Stimulated activated CD4-positive, alpha-beta T cell treated with anti-CD3 and anti-CD28 coated beads, Interleukin-4, amount 100 ng/mL, for 4 hours (primary cell): ENCODE measurements at regions not wholly inside any gene's neighbourhood (a gene's known extent, or its start where the extent isn't known, plus 50 kb on each side); places are given as distances from the start of the nearest gene placed in this dataset.
A peak's percentile ranks its signal among the peaks of the same experiment; 100 is the strongest.

Experiments used
- DNase-seq, 2 experiments: peaks; one replicate each; pipeline ENCODE4 v3.0.0-alpha.2; 2020

DNA sequence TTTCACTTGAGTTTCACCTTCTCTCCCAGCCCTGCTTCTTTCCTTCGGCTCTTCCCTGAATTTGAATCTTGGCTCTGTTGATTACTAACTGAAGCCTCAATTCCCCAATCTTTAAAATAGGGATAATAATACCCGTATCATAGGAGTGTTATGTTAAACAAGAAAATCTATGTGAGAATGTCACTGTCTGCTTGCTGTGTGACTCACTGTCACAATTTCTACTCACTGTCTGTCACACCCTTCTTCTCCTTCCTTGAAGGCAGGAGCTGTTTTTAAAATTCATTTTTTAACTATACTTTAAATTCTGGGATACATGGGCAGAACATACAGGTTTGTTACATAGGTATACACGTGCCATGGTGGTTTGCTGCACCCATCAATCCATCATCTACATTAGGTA, 141.6 kb upstream of the CXCR4 start:
- DNase-seq, result no peak

DNA sequence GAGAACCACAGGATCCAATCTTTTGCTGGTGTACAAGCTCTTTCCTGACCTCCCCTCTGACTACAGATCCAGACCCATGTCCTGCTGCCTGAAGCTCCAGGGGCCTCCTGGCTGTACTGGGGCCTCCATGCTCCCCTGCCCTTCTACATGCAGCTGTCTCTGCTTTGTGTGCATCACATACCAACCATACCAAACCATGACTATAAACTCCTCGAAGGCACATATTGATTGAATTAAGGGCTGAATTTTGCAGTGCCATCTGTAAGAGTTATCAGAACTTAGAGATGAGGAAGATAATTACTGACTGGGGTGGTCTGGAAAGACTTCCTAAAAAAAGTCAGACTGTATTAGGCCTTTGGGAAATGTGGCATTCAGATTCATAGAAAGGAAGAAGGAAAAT, 139.9 kb upstream of the CXCR4 start:
- no peak for DNase-seq

DNA sequence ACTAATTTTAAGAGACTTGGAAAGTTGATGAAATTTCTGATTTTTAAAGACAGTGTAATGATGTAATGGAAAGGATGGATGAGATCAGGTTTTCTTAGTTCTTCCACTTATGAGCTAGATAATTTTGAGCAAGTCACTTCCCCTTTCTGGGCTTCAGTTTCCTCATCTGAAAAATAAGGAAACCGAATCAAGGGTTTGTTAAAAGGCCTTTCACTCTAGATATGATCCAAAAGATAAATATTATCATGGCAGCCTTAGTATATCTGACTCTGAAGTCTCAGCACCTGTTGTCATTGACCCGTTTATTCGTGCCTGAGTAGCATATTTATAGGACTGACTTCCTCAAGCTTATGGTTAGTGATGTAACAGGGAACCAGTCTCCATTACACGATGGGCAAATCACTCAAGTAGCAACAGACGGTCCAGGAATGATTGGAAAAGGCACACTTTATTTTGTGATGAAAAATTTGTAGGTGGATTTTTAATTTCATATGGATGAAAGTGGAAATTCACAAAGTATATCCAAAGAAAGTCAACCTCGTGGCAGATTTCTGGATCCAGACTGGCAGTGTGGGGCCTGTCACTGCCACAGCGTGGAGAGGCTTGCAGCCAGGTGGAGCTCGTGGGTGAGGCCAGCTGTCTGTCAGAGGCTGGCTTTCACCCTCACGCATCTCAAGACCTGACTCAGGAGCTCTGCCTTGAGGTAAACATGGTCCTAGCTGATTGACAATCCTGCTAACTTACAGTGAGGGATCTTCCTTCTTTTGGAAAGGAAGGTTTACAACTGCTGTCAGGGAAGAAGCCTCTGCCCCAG, 137.9 kb upstream of the CXCR4 start:
- peak in 1 of 2 experiments; percentile 15 for DNase-seq

DNA sequence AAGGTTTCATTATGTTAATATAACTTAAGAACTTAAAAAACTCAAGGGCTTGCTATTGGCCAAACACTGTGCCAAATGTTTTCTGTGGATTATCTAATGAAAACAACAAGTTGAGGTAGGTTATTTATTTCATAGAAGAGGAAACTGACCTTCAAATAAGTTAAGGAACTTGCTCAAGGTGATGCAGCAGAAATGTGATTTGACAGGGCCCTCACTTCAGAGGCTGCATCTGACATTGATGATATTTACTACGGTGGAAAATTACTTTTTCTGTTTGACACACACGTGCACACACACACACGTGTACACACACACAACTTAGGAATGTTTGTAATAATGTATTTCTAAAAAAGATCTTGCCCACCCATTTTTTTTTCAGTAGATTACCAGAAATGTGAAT, 137.2 kb upstream of the CXCR4 start:
- DNase-seq, result no peak

DNA sequence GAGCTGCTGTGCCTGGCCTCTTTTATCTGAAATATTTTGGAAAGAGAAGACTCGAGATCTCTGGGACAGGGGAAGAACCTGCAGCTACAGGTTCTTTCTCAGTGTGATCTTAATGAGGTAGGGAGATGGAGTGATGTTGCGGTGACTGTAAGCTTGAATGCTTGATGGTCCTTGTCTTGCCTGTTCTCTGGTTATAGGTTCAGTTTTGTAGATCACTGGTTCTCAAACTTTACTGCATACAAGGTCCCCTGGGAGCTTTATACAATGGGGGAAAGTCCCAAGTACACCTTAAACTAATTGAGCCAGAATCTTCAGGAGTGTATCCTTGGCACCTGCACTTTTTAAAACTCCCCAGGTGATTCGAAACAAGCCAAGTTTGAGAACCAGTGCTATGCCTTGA, 136.7 kb upstream of the CXCR4 start:
- no peak for DNase-seq

DNA sequence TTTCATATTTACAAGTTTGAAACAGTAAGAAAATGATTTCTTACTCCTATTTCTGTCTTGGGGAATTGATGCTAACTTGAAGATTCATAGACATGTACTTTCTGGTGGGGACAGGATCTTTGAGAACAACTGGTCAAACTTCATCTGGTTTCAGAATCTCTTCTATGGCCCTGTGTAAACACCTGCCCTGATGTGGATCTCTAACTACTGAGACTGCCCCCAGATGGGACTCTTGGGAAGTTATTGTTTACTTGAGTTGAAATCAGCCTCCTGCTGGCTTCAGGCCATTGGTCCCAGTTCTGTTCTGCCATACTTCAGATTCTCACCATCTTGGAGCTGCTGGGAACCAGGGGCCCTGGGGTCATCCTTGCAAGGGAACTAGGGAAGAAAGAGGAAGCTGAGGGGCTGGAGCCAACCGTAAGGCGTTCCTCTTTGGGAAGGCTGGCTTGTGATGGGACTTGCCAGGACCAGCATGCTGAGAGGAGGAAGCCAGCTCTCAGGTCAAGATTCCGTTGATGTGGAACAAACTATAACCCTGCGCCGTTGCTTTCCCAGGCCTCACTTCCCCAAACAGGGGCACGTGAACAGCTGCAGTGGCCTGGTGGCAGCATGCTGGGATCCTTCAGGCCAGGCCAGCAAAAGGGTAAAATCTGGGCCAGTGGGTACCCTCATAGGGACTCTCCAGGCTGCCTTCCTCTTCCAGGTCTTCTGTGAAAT, 135.5 kb upstream of the CXCR4 start:
- no peak for DNase-seq

DNA sequence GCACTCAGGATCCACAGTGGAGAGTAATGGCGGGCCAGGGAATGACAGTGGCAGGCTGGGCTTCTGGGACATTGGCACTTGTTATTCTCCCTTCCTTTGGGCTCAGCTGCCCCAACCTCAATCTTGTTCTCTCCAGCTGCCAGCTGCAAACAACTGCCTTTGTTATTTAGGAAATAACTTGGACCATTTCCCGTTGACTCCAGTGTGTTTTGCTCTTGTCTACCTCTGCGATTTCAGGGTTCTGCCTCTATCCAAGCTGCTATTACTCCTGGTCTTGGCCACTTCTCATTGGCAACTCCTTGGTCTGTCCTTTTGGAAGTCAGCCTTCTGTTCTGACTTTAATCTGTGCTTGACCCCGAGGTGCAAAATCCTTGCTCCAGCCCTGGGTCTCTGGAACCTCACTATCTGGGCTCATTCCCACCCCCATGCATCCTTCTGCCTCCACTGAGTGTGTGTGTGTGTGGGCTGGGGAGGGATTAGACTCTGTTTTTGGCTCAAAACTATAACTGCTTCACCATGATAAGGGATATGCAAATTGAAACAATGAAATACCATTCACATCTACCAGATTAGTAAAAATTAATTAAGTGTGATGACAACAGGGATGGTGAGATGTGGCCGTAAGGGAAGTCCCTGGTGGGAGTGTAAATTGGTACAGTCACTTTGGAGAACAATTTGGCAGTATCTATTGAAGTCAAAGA, 134.1 kb upstream of the CXCR4 start:
- no peak for DNase-seq

DNA sequence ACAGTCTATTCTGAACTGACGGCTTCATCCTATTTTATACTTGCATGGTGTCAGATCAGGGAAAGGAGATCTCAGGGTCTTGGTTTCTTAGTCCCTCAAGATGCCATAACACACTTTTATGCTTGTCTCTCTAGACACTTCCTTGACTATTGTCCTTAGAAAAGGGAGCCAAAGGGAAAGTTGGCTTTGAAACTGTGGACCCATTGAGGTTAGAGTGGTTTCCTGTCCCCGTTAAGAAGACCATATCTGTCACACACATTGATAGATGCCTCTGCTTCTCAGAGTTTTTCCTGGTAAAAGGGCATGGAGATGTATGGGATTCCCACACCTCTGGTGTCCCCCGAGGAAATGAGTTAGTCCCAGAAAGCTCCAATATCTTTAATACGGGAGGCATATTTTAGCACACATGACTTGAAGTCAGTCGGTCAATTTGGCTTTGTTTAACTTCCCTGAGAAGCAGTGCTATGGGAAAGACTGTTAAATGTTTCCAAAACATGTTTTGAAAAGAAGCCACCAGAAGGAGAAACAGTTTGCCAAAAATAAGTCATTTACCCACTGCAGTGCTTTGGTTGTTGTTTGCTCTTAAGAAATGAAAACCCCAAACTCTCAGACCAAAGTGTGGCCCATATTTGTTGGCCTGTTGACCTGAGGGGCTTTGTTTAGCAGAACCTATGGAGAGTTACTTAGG, 133.4 kb upstream of the CXCR4 start:
- DNase-seq, result no peak

DNA sequence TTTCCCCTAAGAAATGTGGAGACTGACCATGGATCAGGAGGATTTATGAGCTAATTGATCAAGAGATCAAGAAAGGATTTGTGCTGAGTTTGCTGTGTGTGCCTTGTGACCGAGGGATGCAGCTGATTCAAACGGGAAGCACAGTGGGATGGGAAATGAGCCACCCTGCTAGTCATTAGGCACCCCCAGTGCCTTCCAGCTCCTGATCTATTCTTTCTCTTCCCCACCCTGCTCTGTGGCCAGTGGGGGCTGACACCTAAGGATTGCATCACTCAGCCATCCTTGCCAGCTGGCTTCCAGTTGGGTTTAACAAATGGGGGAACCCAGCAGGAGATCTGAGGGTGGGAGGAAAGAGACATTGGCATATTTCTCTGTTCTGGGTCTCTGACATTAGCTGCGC, 132.2 kb upstream of the CXCR4 start:
- DNase-seq, result no peak

DNA sequence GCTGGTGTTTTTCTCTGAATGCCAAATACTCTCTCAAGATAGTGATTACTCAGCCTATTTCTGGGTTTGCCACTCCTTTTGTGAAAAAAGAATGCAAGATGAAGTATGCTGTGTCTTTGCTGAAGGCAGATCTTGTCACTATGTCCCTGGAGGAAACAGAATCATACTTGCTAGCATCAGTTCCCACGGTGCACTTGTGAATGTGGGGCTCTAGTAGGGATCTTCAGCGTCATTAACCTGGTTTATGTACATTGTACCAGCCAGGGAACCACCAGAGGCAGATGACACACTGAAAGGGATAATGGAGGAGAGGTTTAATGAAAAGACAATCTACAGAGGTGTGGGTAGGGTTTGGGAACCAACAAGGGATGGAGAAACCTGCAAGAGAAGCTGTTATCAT, 131.0 kb upstream of the CXCR4 start:
- DNase-seq, result no peak

DNA sequence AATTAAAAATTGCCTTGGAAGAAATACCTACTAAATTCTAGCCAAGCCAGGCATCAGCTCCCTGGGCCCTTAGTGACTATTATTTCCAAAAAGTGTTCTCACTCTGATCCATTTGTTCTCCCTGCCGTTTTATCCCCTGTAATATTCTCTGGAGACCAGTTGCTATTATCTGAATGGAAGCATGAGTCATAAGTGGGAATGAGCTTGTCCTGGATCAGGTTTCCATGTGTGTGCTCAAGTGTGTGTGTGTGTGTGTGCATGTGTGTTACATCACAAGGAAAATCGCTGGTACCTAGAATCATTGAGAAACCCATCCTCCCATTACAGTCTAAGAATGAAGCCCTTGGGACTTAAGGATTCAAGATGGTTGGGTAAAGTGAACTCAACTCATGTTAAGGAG, 130.3 kb upstream of the CXCR4 start:
- no peak for DNase-seq

DNA sequence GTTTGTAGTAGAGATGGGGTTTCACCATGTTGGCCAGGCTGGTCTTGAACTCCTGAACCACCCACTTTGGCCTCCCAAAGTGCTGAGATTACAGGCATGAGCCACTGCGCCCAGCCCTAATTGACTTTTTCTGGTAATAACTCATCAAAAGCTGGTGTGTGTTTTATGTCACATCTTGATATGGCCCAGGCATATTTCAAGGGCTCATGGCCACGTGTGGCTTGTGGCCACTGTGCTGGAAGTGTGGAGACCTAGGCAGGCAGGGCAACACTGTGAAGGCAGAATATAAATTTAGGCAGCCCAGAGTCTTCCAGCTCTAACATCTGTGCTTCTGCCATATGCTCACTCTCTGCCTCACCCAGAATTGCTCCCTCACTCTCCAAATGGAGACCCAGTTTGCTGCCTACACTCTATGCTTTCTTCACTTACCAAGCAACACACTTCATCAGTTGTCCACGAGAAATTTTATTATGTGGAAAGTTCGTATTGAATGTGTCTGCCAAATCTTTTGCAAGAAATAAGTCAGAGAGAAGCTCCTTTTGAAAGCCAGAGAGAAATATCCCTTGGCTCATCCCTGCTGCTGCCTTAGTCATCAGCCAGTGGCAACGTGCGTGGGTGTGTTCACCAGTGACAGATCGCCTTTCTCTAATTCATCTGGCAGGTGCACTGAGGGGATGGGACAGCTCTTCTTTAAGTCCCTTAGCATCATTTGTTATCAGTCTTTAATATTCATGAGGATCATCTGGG, 129.4 kb upstream of the CXCR4 start:
- peak in 1 of 2 experiments; percentile 44 for DNase-seq

DNA sequence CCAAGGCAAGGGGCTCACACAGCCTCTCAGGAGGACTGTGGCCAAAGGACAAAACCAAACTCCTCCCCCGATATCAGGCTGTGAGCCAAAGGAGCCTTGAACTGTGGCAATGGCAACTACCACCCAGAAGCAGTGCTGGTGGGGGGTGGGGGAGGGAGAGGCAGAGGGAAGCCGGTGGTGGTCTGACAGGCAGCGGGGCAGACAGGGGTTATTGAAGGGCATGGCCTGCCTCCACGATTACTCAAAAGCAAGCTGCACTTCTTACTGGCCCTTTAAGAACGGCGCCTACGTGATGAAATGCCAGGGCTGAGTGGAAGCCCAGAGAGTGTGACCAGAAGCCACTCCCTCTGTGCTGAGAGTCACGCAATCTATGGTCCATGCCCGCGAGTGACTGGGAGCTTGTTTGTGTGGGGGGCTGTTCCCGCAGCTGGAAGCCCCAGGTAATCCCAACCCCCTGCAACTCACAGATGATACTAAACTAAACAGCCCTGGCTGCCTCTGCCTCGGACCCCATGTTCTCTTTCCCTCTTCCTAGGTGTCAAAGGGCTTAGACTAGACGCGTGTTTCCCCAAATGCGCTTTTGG, 128.2 kb upstream of the CXCR4 start:
- DNase-seq, result no peak

DNA sequence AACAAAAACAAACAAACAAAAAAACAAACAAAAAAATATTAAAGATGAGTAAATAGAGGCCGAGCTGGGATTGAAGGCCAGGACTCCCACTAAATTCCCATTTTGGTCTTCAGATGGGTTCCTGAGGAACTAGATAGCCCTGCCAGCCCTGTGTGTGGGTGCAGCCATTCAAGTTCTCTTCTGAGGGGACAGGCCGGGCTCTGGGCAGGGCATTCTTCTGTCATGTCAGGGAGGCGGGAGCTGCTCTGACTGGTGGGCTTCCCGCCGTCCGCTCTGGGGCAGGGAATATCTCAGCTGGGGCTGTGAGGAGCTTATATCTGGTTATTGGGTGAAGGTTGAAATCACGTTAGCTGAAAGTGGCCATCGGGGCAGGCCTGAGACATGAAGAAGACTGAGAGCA, 127.3 kb upstream of the CXCR4 start:
- DNase-seq, result no peak

DNA sequence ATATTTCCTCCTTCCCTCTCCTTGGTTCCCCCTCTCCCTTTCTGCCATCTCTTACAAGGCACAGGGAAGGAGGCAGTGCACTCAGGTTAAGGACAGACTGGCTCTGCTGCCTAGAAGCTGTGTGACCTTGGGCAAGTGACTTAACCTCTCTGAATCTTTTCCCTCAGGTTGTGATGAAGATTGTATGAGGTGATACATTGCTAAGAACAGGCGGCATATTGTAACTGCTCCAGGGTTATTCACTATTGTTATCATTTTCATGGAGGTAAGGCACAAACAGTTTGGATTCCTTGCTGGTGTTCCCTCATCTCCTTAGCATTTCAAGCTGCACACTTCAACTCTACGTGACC, 126.6 kb upstream of the CXCR4 start:
- no peak for DNase-seq

DNA sequence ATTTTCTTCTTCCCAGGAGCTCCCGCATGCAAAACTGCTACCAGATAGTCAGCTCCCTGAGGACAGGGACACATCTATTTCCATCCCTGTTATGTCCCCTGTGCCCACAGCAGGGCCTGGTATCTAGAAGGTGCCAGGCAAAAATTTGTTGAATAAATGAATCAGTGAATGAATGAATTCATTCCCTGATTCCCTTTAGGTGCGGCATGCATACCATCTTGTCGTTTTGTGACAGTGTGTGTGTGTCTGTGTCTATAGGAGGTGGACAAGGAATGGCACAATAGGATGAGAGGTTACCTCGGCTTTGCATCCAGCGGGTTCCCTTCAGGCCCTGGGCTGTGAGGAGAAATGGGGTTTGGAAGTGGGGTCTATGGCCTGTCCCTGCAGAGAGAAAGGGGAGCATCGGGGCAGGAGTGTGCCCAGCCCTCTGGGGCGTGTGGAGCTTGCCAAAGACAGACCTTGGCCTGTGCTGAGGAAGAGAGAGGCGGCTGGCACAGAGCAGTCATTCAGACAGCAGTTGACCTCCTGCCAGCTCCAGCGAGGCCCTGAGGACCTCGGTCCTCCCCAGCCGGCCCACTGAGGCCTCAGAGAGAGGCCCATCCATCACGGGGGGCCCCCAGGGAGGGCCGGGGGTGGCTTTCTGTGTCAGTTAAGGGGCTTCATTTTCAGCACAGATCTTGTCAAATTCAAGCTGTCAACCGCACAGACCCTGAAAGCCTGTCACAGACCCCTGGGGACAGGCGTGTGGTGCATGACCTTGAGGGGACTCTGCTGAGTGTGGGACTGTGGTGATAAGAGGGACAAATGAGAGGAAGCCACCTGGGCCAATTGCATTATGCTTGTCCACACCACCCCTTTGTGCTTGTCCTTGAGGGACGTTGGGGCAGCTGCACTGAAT, 125.9 kb upstream of the CXCR4 start:
- no peak for DNase-seq

DNA sequence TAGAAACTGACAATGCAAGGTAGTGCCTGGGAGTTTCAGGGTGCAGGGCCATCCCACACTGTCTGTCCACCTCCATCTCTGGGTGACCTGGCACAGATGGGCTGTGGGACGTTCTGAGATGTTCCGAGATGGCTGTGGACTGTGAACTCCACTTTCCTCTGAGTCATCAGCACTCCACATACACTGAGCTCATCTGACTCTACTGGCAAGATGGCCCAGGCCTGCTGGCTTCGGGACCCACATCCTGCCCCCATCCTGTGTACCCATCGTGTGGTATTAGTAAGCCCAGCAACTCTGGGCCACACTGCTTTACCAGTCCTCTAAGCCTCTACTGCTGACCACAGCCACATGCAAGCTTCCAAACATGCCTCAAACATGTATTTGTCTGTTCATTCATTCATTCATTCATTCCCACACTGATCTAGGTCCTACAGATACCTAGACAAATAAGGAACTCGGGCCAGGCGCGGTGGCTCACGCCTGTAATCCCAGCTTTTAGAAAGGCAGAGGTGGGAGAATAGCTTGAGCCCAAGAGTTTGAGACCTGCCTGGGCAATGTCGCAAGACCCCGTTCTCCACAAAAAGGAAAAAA, 124.8 kb upstream of the CXCR4 start:
- peak in 1 of 2 experiments; percentile 7 for DNase-seq

DNA sequence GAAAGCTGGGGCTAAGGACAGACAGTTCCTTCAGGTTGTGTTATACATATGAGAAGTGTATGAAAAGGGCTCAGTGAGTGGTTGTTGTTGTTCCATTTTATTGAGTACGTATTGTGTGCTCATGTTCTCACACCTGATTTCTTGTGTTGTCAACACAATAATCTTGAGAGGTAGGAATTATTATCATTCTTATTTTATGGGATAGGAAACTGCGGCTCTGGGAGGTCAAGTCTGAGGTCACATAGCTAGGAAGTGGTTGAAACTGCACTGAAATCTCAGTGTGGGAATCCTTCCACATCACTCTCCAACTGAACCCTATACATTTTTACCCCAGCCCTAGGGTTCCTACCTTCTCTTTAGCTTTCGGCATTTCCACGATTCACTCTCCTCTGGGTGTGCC, 124.2 kb upstream of the CXCR4 start:
- DNase-seq, result no peak

DNA sequence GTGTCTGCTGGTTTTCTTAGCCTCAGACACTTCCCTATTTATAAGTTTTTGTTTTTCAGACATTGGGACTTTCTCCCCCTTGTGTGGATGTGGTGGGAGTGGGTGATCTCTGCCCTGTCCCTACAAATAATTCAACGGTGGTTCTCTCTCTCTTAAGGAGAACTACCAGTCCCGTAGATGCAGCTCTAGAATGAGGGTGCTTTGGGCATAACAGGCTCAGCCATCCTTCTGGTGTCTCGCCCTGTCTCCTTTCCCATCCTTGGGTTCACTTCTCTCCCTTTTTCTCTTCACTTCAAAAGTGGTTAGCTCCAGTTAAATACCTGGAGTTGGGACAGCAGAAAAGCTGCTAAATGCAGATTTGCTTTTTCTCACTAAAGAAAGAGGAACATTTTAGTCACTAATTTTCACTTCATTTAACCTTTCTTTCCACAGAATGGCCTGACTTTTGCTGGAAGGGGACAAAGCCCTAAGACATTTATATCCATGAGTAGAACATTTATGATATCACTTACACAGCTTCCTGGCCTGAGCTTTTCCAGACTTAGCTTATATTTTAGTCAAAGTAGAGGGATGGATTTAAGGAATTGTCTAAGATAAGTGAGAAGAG, 121.2 kb upstream of the CXCR4 start:
- no peak for DNase-seq
